Medulla oblongata (tissue), 1 donor: ENCODE measurements at regions not wholly inside any gene's neighbourhood (a gene's known extent, or its start where the extent isn't known, plus 50 kb on each side); places are given as distances from the start of the nearest gene placed in this dataset.
"Not testable (repeated sequence)": the region's sequence is repeated elsewhere in the genome, so short reads cannot be mapped to it uniquely, and the experiment has no call there.

ENCODE experiments used
- DNase-seq: peaks from one replicate; pipeline ENCODE4 v3.0.0-alpha.2; 2015; ENCODE audit errors: extremely low spot score

GRCh38 chr12:91743280-91743679 is 402.4 kb downstream of the BTG1 start:
- peak; percentile 3 for DNase-seq

GRCh38 chr12:91741932-91742331 is 403.7 kb downstream of the BTG1 start:
- DNase-seq: no peak

- not testable (repeated sequence) for DNase-seq
These were observed 411.8 kb downstream of the BTG1 start for GRCh38 chr12:91733846-91734245.

- DNase-seq: no peak
These were observed 413.6 kb downstream of the BTG1 start for GRCh38 chr12:91732086-91732485.

GRCh38 chr12:91729543-91729942 is 416.1 kb downstream of the BTG1 start:
- no peak for DNase-seq

GRCh38 chr12:91723191-91723590 is 422.5 kb downstream of the BTG1 start:
- DNase-seq: no peak

GRCh38 chr12:91722072-91722471 is 423.6 kb downstream of the BTG1 start:
- DNase-seq: no peak

- no peak for DNase-seq
These were observed 424.6 kb downstream of the BTG1 start for GRCh38 chr12:91721023-91721422.

- no peak for DNase-seq
These were observed 427.3 kb downstream of the BTG1 start for GRCh38 chr12:91718326-91718725.

GRCh38 chr12:91717804-91718203 is 427.8 kb downstream of the BTG1 start:
- no peak for DNase-seq

- DNase-seq: not testable (repeated sequence)
These were observed 433.7 kb downstream of the BTG1 start for GRCh38 chr12:91711925-91712324.

- DNase-seq: no peak
These were observed 439.2 kb downstream of the BTG1 start for GRCh38 chr12:91706466-91706865.

- no peak for DNase-seq
These were observed 441.2 kb downstream of the BTG1 start for GRCh38 chr12:91704446-91704845.

GRCh38 chr12:91703491-91704283 is 442.0 kb downstream of the BTG1 start:
- DNase-seq: no peak

- no peak for DNase-seq
These were observed 442.7 kb downstream of the BTG1 start for GRCh38 chr12:91702843-91703425.

GRCh38 chr12:91695964-91696363 is 449.7 kb downstream of the BTG1 start:
- DNase-seq: no peak

GRCh38 chr12:91695406-91695805 is 450.2 kb downstream of the BTG1 start:
- DNase-seq: not testable (repeated sequence)

GRCh38 chr12:91690531-91690930 is 455.1 kb downstream of the BTG1 start:
- no peak for DNase-seq

- no peak for DNase-seq
These were observed 458.3 kb downstream of the BTG1 start for GRCh38 chr12:91687052-91688017.

GRCh38 chr12:91685917-91686316 is 459.7 kb downstream of the BTG1 start:
- no peak for DNase-seq

- no peak for DNase-seq
These were observed 463.9 kb downstream of the BTG1 start for GRCh38 chr12:91681751-91682150.

GRCh38 chr12:91680864-91681263 is 464.8 kb downstream of the BTG1 start:
- no peak for DNase-seq
